Parathyroid adenoma (tissue), 2 donors: ENCODE measurements at regions not wholly inside any gene's neighbourhood (a gene's known extent, or its start where the extent isn't known, plus 50 kb on each side); places are given as distances from the start of the nearest gene placed in this dataset.
A peak's percentile ranks its signal among the peaks of the same experiment; 100 is the strongest.

Source experiments
- H2AFZ ChIP-seq: fragments of 300-600 bp; sonication (generic); one replicate; pipeline ENCODE4 v1.7.0; 2017; ENCODE audit warnings: antibody characterized with exemption, mild to moderate bottlenecking
- H3K27ac ChIP-seq: fragments of 300-600 bp; sonication (generic); one replicate; pipeline ENCODE4 v1.7.0; 2017
- H3K27me3 ChIP-seq: fragments of 300-600 bp; sonication (generic); one replicate; pipeline ENCODE4 v1.7.0; 2017; ENCODE audit warnings: low read length; ENCODE audit not compliant: control insufficient read depth, insufficient read depth
- H3K36me3 ChIP-seq: fragments of 300-600 bp; sonication (generic); one replicate; pipeline ENCODE4 v1.7.0; 2017; ENCODE audit warnings: low read length; ENCODE audit not compliant: control insufficient read depth, insufficient read depth
- H3K4me1 ChIP-seq: fragments of 300-600 bp; sonication (generic); one replicate; pipeline ENCODE4 v1.7.0; 2017; ENCODE audit warnings: control low read depth
- H3K4me2 ChIP-seq: fragments of 300-600 bp; sonication (generic); one replicate; pipeline ENCODE4 v1.7.0; 2017; ENCODE audit warnings: low read length
- H3K4me3 ChIP-seq: fragments of 300-600 bp; sonication (generic); one replicate; pipeline ENCODE4 v1.7.0; 2017; ENCODE audit warnings: low read depth, low read length
- H3K79me2 ChIP-seq: fragments of 300-600 bp; sonication (generic); one replicate; pipeline ENCODE4 v1.7.0; 2017; ENCODE audit warnings: control low read depth
- H3K9ac ChIP-seq: fragments of 300-600 bp; sonication (generic); one replicate; pipeline ENCODE4 v1.7.0; 2017; ENCODE audit warnings: mild to moderate bottlenecking
- H3K9me3 ChIP-seq: fragments of 300-600 bp; sonication (generic); one replicate; pipeline ENCODE4 v1.7.0; 2017; ENCODE audit warnings: low read length; ENCODE audit not compliant: control insufficient read depth
- TF ChIP-seq, protein P1 (sequence below): fragments of 300-600 bp; sonication (generic); IDR thresholded peaks from one replicate; pipeline ENCODE4 v1.7.0; 2017; ENCODE audit warnings: antibody characterized with exemption, mild to moderate bottlenecking
- donor health status: primary hyperparathyroidism.

GRCh38 chr12:45605624-45606023 lies 123.9 kb upstream of the ARID2 start:
- TF ChIP-seq, protein P1, sequence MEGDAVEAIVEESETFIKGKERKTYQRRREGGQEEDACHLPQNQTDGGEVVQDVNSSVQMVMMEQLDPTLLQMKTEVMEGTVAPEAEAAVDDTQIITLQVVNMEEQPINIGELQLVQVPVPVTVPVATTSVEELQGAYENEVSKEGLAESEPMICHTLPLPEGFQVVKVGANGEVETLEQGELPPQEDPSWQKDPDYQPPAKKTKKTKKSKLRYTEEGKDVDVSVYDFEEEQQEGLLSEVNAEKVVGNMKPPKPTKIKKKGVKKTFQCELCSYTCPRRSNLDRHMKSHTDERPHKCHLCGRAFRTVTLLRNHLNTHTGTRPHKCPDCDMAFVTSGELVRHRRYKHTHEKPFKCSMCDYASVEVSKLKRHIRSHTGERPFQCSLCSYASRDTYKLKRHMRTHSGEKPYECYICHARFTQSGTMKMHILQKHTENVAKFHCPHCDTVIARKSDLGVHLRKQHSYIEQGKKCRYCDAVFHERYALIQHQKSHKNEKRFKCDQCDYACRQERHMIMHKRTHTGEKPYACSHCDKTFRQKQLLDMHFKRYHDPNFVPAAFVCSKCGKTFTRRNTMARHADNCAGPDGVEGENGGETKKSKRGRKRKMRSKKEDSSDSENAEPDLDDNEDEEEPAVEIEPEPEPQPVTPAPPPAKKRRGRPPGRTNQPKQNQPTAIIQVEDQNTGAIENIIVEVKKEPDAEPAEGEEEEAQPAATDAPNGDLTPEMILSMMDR: no peak

GRCh38 chr12:45611061-45611460 lies 118.4 kb upstream of the ARID2 start:
- H3K4me3 ChIP-seq: no peak overlapping the region

More at GRCh38 chr12:45605624-45606023, 123.9 kb upstream of the ARID2 start:
- Histone ChIP-seq H3K4me3 (no peak overlapping the region), H3K9ac (no peak overlapping the region), H3K9me3 (no peaks in the 10 kb centered on the region), H2AFZ (no peak overlapping the region), H3K36me3 (no peaks in the 10 kb centered on the region), H3K4me2 (no peak overlapping the region), H3K79me2 (no peaks in the 10 kb centered on the region), H3K4me1 (no peaks in the 10 kb centered on the region), H3K27ac (no peak overlapping the region), H3K27me3 (no peaks in the 10 kb centered on the region)

DNA sequence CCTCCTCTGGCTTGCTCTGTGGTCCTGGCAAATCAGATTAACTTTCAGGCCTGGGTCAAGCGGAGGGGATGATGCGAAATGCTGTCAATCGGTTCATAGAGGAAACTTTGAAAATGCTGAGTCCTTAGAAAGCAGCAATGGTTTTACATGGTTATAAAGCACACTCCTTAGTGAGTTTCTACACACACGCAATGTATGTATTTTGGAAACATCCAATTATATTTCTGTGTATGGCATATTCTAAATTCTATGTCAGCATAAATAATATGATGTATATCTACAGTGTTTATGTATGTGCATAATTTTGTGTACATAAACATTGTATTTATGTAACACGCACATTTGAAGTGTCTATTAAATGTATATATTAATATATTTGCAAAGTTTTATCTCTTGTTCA lies 118.0 kb upstream of the ARID2 start:
- no peak overlapping the region for H3K27ac ChIP-seq
- H3K9ac ChIP-seq: no peak overlapping the region
- TF ChIP-seq, protein P1: no peak
- H3K4me1 ChIP-seq: no peaks in the 10 kb centered on the region
- H3K4me2 ChIP-seq: no peak overlapping the region
- H3K4me3 ChIP-seq: no peak overlapping the region
- no peaks in the 10 kb centered on the region for H3K79me2 ChIP-seq
- H2AFZ ChIP-seq: peak overlapping the region; percentile 25
- H3K36me3 ChIP-seq: no peaks in the 10 kb centered on the region
- no peaks in the 10 kb centered on the region for H3K9me3 ChIP-seq
- no peaks in the 10 kb centered on the region for H3K27me3 ChIP-seq

More at GRCh38 chr12:45611061-45611460, 118.4 kb upstream of the ARID2 start:
- TF ChIP-seq, protein P1: no peak
- Histone ChIP-seq H3K4me1 (no peaks in the 10 kb centered on the region), H3K9me3 (no peaks in the 10 kb centered on the region), H3K36me3 (no peaks in the 10 kb centered on the region), H3K4me2 (no peak overlapping the region), H3K79me2 (no peaks in the 10 kb centered on the region), H2AFZ (peak overlapping the region; percentile 39), H3K27me3 (no peaks in the 10 kb centered on the region), H3K9ac (no peak overlapping the region), H3K27ac (no peak overlapping the region)

- Histone ChIP-seq H2AFZ (no peak overlapping the region), H3K4me1 (no peaks in the 10 kb centered on the region), H3K79me2 (no peaks in the 10 kb centered on the region)
Measured at GRCh38 chr12:45612044-45612794, 117.3 kb upstream of the ARID2 start.

More at GRCh38 chr12:45612044-45612794, 117.3 kb upstream of the ARID2 start:
- no peaks in the 10 kb centered on the region for H3K36me3 ChIP-seq
- no peak overlapping the region for H3K4me2 ChIP-seq
- no peak overlapping the region for H3K9ac ChIP-seq
- H3K9me3 ChIP-seq: no peaks in the 10 kb centered on the region
- no peak overlapping the region for H3K4me3 ChIP-seq
- no peaks in the 10 kb centered on the region for H3K27me3 ChIP-seq
- TF ChIP-seq, protein P1: no peak
- no peak overlapping the region for H3K27ac ChIP-seq
